SU-DHL-6 (cell line): ENCODE measurements at regions not wholly inside any gene's neighbourhood (a gene's known extent, or its start where the extent isn't known, plus 50 kb on each side); places are given as distances from the start of the nearest gene placed in this dataset.

Experiments used
- H2AFZ ChIP-seq: fragments of 200-600 bp; sonication (generic); 2 replicates; pipeline ENCODE4 v1.6.1; 2014; ENCODE audit warnings: low read depth, mild to moderate bottlenecking, moderate library complexity, mixed read lengths, antibody characterized with exemption, low read length; ENCODE audit not compliant: severe bottlenecking
- H3F3A ChIP-seq: fragments of 200-600 bp; shearing (Covaris generic); 2 replicates; pipeline ENCODE4 v1.6.0; 2016; ENCODE audit warnings: antibody characterized with exemption, mild to moderate bottlenecking; ENCODE audit not compliant: insufficient read depth
- H3K27ac ChIP-seq: fragments of 200-600 bp; sonication (generic); 2 replicates; pipeline ENCODE4 v1.5.1; 2016; ENCODE audit warnings: low read depth, mild to moderate bottlenecking, low read length, moderate library complexity, mixed read lengths
- H3K27me3 ChIP-seq: fragments of 200-600 bp; sonication (generic), shearing (Covaris generic); 2 replicates; pipeline ENCODE4 v1.6.0; 2014; ENCODE audit warnings: mild to moderate bottlenecking, low read length
- H3K36me3 ChIP-seq: fragments of 200-600 bp; sonication (generic); 2 replicates; pipeline ENCODE4 v1.6.1; 2014; ENCODE audit warnings: mild to moderate bottlenecking, low read length, mixed read lengths
- H3K4me2 ChIP-seq: fragments of 300-600, 200-600 bp; shearing (Covaris generic), sonication (generic); 2 replicates; pipeline ENCODE4 v1.6.0; 2014; ENCODE audit warnings: low read length, low read depth, mild to moderate bottlenecking; ENCODE audit not compliant: poor library complexity, severe bottlenecking
- H3K4me3 ChIP-seq: fragments of 200-600 bp; sonication (generic); 2 replicates; pipeline ENCODE4 v1.5.1; 2014; ENCODE audit warnings: antibody characterized with exemption, low read length, mild to moderate bottlenecking, mixed read lengths; ENCODE audit not compliant: insufficient read depth, poor library complexity, severe bottlenecking
- H3K79me2 ChIP-seq: fragments of 200-600 bp; sonication (generic); 2 replicates; pipeline ENCODE4 v1.6.1; 2014; ENCODE audit warnings: mild to moderate bottlenecking, low read length, moderate library complexity; ENCODE audit not compliant: insufficient read depth
- H3K9ac ChIP-seq: fragments of 200-600 bp; sonication (generic); 2 replicates; pipeline ENCODE4 v1.7.0; 2014; ENCODE audit warnings: mild to moderate bottlenecking, low read length
- H3K9me2 ChIP-seq: fragments of 200-600 bp; sonication (generic); replicated peaks from 2 replicates; pipeline ENCODE4 v1.6.1; 2014; ENCODE audit warnings: low read length; ENCODE audit not compliant: insufficient read depth
- H3K9me3 ChIP-seq: fragments of 200-600 bp; sonication (generic); 2 replicates; pipeline ENCODE4 v1.6.1; 2014; ENCODE audit warnings: low read length, mixed read lengths; ENCODE audit not compliant: insufficient read depth
- H4K20me1 ChIP-seq: fragments of 200-600 bp; sonication (generic); 2 replicates; pipeline ENCODE4 v1.6.1; 2014; ENCODE audit warnings: low read depth, mild to moderate bottlenecking, antibody characterized with exemption, low read length, moderate library complexity, mixed read lengths
- EZH2phosphoT487 ChIP-seq: fragments of 200-600 bp; sonication (generic), shearing (Covaris generic); conservative IDR thresholded peaks from 2 replicates; pipeline ENCODE4 v1.6.1; 2018; ENCODE audit warnings: mild to moderate bottlenecking, antibody characterized with exemption, low read length, moderate library complexity, mixed read lengths
- TF ChIP-seq, protein P1 (sequence below): fragments of 200-600 bp; sonication (generic); IDR thresholded peaks from one replicate; pipeline ENCODE4 v1.5.1; 2017; ENCODE audit warnings: antibody characterized with exemption, mild to moderate bottlenecking, low read length, moderate library complexity; ENCODE audit not compliant: insufficient read depth, poor library complexity, severe bottlenecking

DNA sequence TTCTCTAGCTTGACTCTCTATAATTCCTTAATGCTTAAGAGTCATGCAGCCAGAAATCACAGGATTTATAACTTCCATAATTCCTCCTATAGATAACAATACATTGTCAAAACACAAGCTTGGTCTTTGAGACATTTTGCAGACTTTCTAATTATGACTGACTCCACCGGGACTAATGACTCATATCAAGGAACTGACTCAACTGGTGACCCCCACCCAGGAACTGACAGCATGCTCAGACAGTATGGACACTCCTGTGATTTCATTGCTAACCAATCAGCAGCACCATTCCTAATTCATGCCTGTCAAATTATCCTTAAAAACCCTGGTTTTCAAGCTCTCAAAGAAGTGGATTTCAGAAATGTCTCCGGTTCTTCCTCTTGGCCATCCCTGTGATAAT lies 670.5 kb upstream of the IMPG1 start:
- Histone ChIP-seq H3K27me3 (no peaks in the 10 kb centered on the region), H3F3A (no peaks in the 10 kb centered on the region), H3K9me2 (no peaks in the 10 kb centered on the region), H3K9me3 (no peaks in the 10 kb centered on the region), H3K79me2 (no peaks in the 10 kb centered on the region), H4K20me1 (no peaks in the 10 kb centered on the region), H3K4me3 (no peak overlapping the region), H3K36me3 (no peaks in the 10 kb centered on the region), H3K9ac (no peak overlapping the region), H2AFZ (no peak overlapping the region), H3K4me2 (no peak overlapping the region), H3K27ac (no peak overlapping the region)
- TF ChIP-seq, protein P1, sequence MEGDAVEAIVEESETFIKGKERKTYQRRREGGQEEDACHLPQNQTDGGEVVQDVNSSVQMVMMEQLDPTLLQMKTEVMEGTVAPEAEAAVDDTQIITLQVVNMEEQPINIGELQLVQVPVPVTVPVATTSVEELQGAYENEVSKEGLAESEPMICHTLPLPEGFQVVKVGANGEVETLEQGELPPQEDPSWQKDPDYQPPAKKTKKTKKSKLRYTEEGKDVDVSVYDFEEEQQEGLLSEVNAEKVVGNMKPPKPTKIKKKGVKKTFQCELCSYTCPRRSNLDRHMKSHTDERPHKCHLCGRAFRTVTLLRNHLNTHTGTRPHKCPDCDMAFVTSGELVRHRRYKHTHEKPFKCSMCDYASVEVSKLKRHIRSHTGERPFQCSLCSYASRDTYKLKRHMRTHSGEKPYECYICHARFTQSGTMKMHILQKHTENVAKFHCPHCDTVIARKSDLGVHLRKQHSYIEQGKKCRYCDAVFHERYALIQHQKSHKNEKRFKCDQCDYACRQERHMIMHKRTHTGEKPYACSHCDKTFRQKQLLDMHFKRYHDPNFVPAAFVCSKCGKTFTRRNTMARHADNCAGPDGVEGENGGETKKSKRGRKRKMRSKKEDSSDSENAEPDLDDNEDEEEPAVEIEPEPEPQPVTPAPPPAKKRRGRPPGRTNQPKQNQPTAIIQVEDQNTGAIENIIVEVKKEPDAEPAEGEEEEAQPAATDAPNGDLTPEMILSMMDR = no peak
- TF ChIP-seq EZH2phosphoT487 = no peak

DNA sequence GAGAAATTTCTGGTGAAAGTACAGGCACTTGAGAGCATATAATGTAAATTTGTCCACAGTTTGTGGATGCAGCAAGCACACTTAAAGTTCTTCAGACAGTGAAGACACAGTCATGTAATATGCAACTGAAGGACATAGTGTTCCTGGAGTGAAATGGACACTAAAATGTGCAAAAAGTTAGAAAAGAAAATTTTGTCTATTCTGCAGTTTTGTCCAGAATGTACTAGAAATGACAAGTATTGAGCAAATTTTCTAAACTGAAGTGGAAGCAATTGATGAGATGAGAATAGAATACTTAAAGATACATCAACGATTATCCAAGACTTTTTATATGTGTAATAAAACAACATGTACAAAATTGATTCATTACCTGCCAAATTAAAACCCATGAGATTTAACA lies 647.0 kb upstream of the IMPG1 start:
- Histone ChIP-seq H3K9me3 (no peaks in the 10 kb centered on the region), H3K27me3 (no peaks in the 10 kb centered on the region), H3K9me2 (no peaks in the 10 kb centered on the region), H4K20me1 (no peaks in the 10 kb centered on the region), H3K27ac (no peak overlapping the region), H3K36me3 (no peaks in the 10 kb centered on the region), H3K79me2 (no peaks in the 10 kb centered on the region), H3K4me2 (no peak overlapping the region), H3F3A (no peaks in the 10 kb centered on the region), H3K4me3 (no peak overlapping the region), H2AFZ (no peak overlapping the region), H3K9ac (no peak overlapping the region)
- TF ChIP-seq, protein P1 = no peak
- TF ChIP-seq EZH2phosphoT487 = no peak

DNA sequence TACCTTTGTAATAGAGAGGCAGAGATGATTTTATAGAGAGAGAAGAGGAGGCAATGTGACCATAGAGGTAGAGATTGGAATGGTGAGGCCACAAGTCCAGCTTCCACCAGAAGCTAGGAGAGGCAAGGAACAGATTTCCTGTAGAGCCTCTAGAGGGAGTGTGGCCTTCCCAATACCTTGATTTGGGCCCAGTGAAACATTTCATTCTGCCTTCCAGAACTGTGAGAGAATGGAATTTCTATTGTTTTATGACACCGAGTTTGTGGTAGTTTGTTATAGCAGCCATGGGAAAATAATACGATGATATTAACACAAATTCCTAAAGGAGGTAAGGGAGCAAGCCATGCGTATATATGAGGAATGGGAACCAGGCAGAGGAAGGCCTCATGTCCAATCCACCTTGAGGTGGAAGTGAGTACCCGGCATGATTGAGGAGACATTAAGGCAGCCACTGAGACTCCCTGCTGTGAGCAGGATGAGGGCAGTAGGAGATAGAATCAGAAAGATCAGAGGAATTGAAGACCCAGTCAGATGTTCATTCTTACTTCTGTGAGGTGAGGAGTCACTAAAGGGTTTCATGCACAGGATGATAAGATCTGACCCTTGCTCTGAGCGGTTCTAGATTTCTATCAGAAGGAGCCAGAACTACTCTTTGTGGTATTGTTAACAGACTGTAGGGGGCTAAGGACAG lies 636.3 kb upstream of the IMPG1 start:
- Histone ChIP-seq H2AFZ (no peak overlapping the region), H3K9ac (no peak overlapping the region), H3K4me3 (no peak overlapping the region), H3K27ac (no peak overlapping the region), H3K9me3 (no peaks in the 10 kb centered on the region), H3F3A (no peaks in the 10 kb centered on the region), H3K27me3 (no peaks in the 10 kb centered on the region), H3K4me2 (no peak overlapping the region), H3K36me3 (no peaks in the 10 kb centered on the region; the same call in 1 of the 2 replicates), H3K79me2 (no peaks in the 10 kb centered on the region), H4K20me1 (no peaks in the 10 kb centered on the region), H3K9me2 (no peaks in the 10 kb centered on the region)
- TF ChIP-seq, protein P1 = no peak
